Right ventricle myocardium inferior (tissue), 1 donor: ENCODE measurements at regions not wholly inside any gene's neighbourhood (a gene's known extent, or its start where the extent isn't known, plus 50 kb on each side); places are given as distances from the start of the nearest gene placed in this dataset.

Source experiments
- ATAC-seq: fragments of 200-7000 bp; cut with Tn5 transposase; one replicate; pipeline ENCODE4 v1.9.1; 2020; ENCODE audit warnings: mild to moderate bottlenecking, moderate library complexity
- DNase-seq: peaks from one replicate; pipeline ENCODE4 v3.0.0; 2021; ENCODE audit errors: missing footprints
- intact Hi-C: fragments of 100-400 bp; cut with DNase I; formaldehyde crosslinking; loops from one replicate; pipeline ENCODE4 v1.11.0; 2022
- donor health status: DM: no; HTN: yes; CAD: no; lungs with severe emphysema.

GRCh38 chr5:113652161-113652560 is 138.7 kb downstream of the YTHDC2 start:
- intact Hi-C loops: no loop called here

GRCh38 chr5:113654828-113655227 is 141.3 kb downstream of the YTHDC2 start:
- DNase-seq (no peak), ATAC-seq (no peak)
- intact Hi-C loops: no loop called here

More at GRCh38 chr5:113652161-113652560, 138.7 kb downstream of the YTHDC2 start:
- ATAC-seq: no peak
- DNase-seq: no peak

- DNase-seq (no peak), ATAC-seq (no peak)
- intact Hi-C loops: no loop called here
Measured at GRCh38 chr5:113660206-113660605, 146.7 kb downstream of the YTHDC2 start.

- ATAC-seq (no peak), DNase-seq (no peak)
- intact Hi-C loops: no loop called here
Measured at GRCh38 chr5:113660706-113661250, 147.3 kb downstream of the YTHDC2 start.

GRCh38 chr5:113663879-113664541 is 150.5 kb downstream of the YTHDC2 start:
- intact Hi-C loops: no loop called here
- DNase-seq (no peak), ATAC-seq (no peak)

- ATAC-seq: peak; percentile 54
- no peak for DNase-seq
- intact Hi-C loops: no loop called here
Measured at GRCh38 chr5:113673041-113673440, 159.5 kb downstream of the YTHDC2 start.

- ATAC-seq: no peak
- intact Hi-C loops: no loop called here
- DNase-seq: no peak
Measured at GRCh38 chr5:113675166-113675565, 161.7 kb downstream of the YTHDC2 start.

- intact Hi-C loops: no loop called here
- ATAC-seq: no peak
- no peak for DNase-seq
Measured at GRCh38 chr5:113678202-113678601, 164.7 kb downstream of the YTHDC2 start.

GRCh38 chr5:113678924-113679575 is 165.6 kb downstream of the YTHDC2 start:
- intact Hi-C loops: no loop called here
- DNase-seq (no peak), ATAC-seq (no peak)

GRCh38 chr5:113680534-113680933 is 167.0 kb downstream of the YTHDC2 start:
- intact Hi-C loops: loop anchor here (10.0 kb wide), 1 partner anchor 334 kb away; no protein-coding TSS in a partner anchor
- DNase-seq (no peak), ATAC-seq (no peak)

GRCh38 chr5:113682497-113683136 is 169.1 kb downstream of the YTHDC2 start:
- intact Hi-C loops: loop anchor here (10.0 kb wide), 1 partner anchor 332 kb away; no protein-coding TSS in a partner anchor

GRCh38 chr5:113683211-113683610 is 169.7 kb downstream of the YTHDC2 start:
- intact Hi-C loops: loop anchor here (10.0 kb wide), 1 partner anchor 332 kb away; no protein-coding TSS in a partner anchor
- ATAC-seq: no peak

More at GRCh38 chr5:113682497-113683136, 169.1 kb downstream of the YTHDC2 start:
- no peak for DNase-seq
- no peak for ATAC-seq

GRCh38 chr5:113686599-113686998 is 173.1 kb downstream of the YTHDC2 start:
- DNase-seq: no peak
- intact Hi-C loops: loop anchor here (10.0 kb wide), 1 partner anchor 328 kb away; no protein-coding TSS in a partner anchor
- ATAC-seq: no peak

More at GRCh38 chr5:113683211-113683610, 169.7 kb downstream of the YTHDC2 start:
- DNase-seq: no peak

- intact Hi-C loops: loop anchor here (10.0 kb wide), 1 partner anchor 325 kb away; no protein-coding TSS in a partner anchor
- DNase-seq (no peak), ATAC-seq (no peak)
Measured at GRCh38 chr5:113689647-113690046, 176.2 kb downstream of the YTHDC2 start.

- DNase-seq (no peak), ATAC-seq (peak; percentile 44)
- intact Hi-C loops: no loop called here
Measured at GRCh38 chr5:113692466-113692865, 179.0 kb downstream of the YTHDC2 start.

- intact Hi-C loops: no loop called here
- DNase-seq: no peak
- ATAC-seq: no peak
Measured at GRCh38 chr5:113692891-113693457, 179.5 kb downstream of the YTHDC2 start.

- intact Hi-C loops: no loop called here
- ATAC-seq (no peak), DNase-seq (no peak)
Measured at GRCh38 chr5:113693701-113694100, 180.2 kb downstream of the YTHDC2 start.

GRCh38 chr5:113694576-113694975 is 181.1 kb downstream of the YTHDC2 start:
- DNase-seq: no peak
- ATAC-seq: no peak
- intact Hi-C loops: no loop called here

- intact Hi-C loops: no loop called here
- ATAC-seq: no peak
- no peak for DNase-seq
Measured at GRCh38 chr5:113703266-113703665, 189.8 kb downstream of the YTHDC2 start.
